ENCODE measurements at regions not wholly inside any gene's neighbourhood (a gene's known extent, or its start where the extent isn't known, plus 50 kb on each side); places are given as distances from the start of the nearest gene placed in this dataset.

DNA sequence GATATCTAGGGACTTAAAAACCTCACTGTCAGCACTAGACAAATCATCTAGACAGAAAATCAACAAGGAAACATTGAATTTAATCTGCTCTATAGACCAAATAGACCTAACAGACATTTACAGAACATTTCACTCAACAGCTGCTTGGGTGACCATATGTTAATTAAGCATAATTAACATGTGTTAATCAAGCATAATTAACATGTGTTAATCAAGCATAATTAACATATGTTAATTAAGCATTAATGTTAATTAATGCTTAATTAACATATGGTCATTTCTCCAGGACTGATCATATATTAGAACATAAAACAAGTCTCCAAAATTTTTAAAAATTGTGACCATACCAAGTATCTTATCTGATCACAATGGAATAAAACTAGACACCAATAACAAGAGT is 137.3 kb upstream of the MME start:
- TF ChIP-seq EP300 (IDR thresholded peaks at IDR 0.05; ENCODE audit: borderline replicate concordance) (no peak), TAF1 (IDR thresholded peaks at IDR 0.05; ENCODE audit: low read depth) (no peak), ZBTB7A (IDR thresholded peaks at IDR 0.05; ENCODE audit: low read depth) (no peak), MAX (IDR thresholded peaks at IDR 0.05) (no peak), YY1 (IDR thresholded peaks at IDR 0.05; ENCODE audit: low read depth) (no peak), TEAD4 (IDR thresholded peaks at IDR 0.05) (no peak), EGR1 (IDR thresholded peaks at IDR 0.05) (no peak), CREB1 (IDR thresholded peaks at IDR 0.05; ENCODE audit: low read depth) (no peak), FOXM1 (IDR thresholded peaks at IDR 0.05; ENCODE audit: borderline replicate concordance, low read depth) (no peak), RAD21 (IDR thresholded peaks at IDR 0.05; ENCODE audit: low read depth) (no peak), CEBPB (IDR thresholded peaks at IDR 0.05) (no peak), NFIC (IDR thresholded peaks at IDR 0.05) (no peak), TCF12 (IDR thresholded peaks at IDR 0.05; ENCODE audit: low read depth) (no peak)
- TF ChIP-seq, protein P1, sequence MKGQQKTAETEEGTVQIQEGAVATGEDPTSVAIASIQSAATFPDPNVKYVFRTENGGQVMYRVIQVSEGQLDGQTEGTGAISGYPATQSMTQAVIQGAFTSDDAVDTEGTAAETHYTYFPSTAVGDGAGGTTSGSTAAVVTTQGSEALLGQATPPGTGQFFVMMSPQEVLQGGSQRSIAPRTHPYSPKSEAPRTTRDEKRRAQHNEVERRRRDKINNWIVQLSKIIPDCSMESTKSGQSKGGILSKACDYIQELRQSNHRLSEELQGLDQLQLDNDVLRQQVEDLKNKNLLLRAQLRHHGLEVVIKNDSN (IDR thresholded peaks at IDR 0.05), result no peak
- TF ChIP-seq, protein P2, sequence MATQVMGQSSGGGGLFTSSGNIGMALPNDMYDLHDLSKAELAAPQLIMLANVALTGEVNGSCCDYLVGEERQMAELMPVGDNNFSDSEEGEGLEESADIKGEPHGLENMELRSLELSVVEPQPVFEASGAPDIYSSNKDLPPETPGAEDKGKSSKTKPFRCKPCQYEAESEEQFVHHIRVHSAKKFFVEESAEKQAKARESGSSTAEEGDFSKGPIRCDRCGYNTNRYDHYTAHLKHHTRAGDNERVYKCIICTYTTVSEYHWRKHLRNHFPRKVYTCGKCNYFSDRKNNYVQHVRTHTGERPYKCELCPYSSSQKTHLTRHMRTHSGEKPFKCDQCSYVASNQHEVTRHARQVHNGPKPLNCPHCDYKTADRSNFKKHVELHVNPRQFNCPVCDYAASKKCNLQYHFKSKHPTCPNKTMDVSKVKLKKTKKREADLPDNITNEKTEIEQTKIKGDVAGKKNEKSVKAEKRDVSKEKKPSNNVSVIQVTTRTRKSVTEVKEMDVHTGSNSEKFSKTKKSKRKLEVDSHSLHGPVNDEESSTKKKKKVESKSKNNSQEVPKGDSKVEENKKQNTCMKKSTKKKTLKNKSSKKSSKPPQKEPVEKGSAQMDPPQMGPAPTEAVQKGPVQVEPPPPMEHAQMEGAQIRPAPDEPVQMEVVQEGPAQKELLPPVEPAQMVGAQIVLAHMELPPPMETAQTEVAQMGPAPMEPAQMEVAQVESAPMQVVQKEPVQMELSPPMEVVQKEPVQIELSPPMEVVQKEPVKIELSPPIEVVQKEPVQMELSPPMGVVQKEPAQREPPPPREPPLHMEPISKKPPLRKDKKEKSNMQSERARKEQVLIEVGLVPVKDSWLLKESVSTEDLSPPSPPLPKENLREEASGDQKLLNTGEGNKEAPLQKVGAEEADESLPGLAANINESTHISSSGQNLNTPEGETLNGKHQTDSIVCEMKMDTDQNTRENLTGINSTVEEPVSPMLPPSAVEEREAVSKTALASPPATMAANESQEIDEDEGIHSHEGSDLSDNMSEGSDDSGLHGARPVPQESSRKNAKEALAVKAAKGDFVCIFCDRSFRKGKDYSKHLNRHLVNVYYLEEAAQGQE (IDR thresholded peaks at IDR 0.05; ENCODE audit: low read depth), result no peak

DNA sequence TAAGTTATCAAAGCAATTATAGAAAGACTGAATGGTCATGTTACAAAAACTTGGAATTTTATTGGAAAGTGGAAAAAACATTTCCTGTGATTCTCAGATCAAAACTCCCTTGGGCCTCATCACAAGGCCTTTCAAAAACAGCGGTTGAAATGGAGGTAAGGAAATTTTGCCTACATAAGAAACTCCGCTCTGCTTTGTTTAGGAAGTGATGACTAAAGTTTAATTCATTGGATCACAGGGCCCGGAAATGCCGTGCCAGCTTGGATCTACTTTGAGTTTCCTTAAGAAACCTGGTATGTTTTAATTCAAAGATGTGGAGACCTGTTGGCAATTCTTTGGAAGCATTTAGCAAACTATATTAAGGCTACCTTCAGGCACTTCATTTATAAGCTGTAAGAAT is 143.9 kb upstream of the MME start:
- TF ChIP-seq, protein P2 (IDR thresholded peaks at IDR 0.05; ENCODE audit: low read depth), result no peak
- TF ChIP-seq TAF1 (IDR thresholded peaks at IDR 0.05; ENCODE audit: low read depth), result no peak
- TF ChIP-seq FOXM1 (IDR thresholded peaks at IDR 0.05; ENCODE audit: borderline replicate concordance, low read depth), result no peak
- no peak for TF ChIP-seq ZBTB7A (IDR thresholded peaks at IDR 0.05; ENCODE audit: low read depth)
- no peak for TF ChIP-seq EP300 (IDR thresholded peaks at IDR 0.05; ENCODE audit: borderline replicate concordance)
- no peak for TF ChIP-seq MAX (IDR thresholded peaks at IDR 0.05)
- TF ChIP-seq, protein P1 (IDR thresholded peaks at IDR 0.05), result no peak
- no peak for TF ChIP-seq RAD21 (IDR thresholded peaks at IDR 0.05; ENCODE audit: low read depth)
- no peak for TF ChIP-seq EGR1 (IDR thresholded peaks at IDR 0.05)
- no peak for TF ChIP-seq CREB1 (IDR thresholded peaks at IDR 0.05; ENCODE audit: low read depth)
- no peak for TF ChIP-seq TEAD4 (IDR thresholded peaks at IDR 0.05)

- no peak for TF ChIP-seq MAX (IDR thresholded peaks at IDR 0.05)
Observed at GRCh38 chr3:154933581-154933980, 146.5 kb upstream of the MME start.

GRCh38 chr3:154932633-154933032 is 147.5 kb upstream of the MME start:
- TF ChIP-seq TAF1 (IDR thresholded peaks at IDR 0.05; ENCODE audit: low read depth) (no peak), TCF12 (IDR thresholded peaks at IDR 0.05; ENCODE audit: low read depth) (no peak), FOXM1 (IDR thresholded peaks at IDR 0.05; ENCODE audit: borderline replicate concordance, low read depth) (no peak), MAX (IDR thresholded peaks at IDR 0.05) (no peak), YY1 (IDR thresholded peaks at IDR 0.05; ENCODE audit: low read depth) (no peak), RAD21 (IDR thresholded peaks at IDR 0.05; ENCODE audit: low read depth) (no peak), NFIC (IDR thresholded peaks at IDR 0.05) (no peak), TEAD4 (IDR thresholded peaks at IDR 0.05) (no peak), CEBPB (IDR thresholded peaks at IDR 0.05) (no peak)
- TF ChIP-seq, protein P1 (IDR thresholded peaks at IDR 0.05), result no peak

- TF ChIP-seq NFIC (IDR thresholded peaks at IDR 0.05), result no peak
- no peak for TF ChIP-seq ZBTB7A (IDR thresholded peaks at IDR 0.05; ENCODE audit: low read depth)
- no peak for TF ChIP-seq TCF12 (IDR thresholded peaks at IDR 0.05; ENCODE audit: low read depth)
- TF ChIP-seq, protein P1 (IDR thresholded peaks at IDR 0.05), result no peak
- TF ChIP-seq CREB1 (IDR thresholded peaks at IDR 0.05; ENCODE audit: low read depth), result no peak
- no peak for TF ChIP-seq TEAD4 (IDR thresholded peaks at IDR 0.05)
- TF ChIP-seq MAX (IDR thresholded peaks at IDR 0.05), result no peak
- TF ChIP-seq EGR1 (IDR thresholded peaks at IDR 0.05), result no peak
Observed at GRCh38 chr3:154931484-154931883, 148.6 kb upstream of the MME start.
